Hepatocyte (in vitro differentiated cells): ENCODE measurements at regions not wholly inside any gene's neighbourhood (a gene's known extent, or its start where the extent isn't known, plus 50 kb on each side); places are given as distances from the start of the nearest gene placed in this dataset.

Experiments used
- CTCF ChIP-seq: fragments of 200-600 bp; sonication (generic); IDR thresholded peaks from 2 replicates; pipeline ENCODE4 v1.5.1; 2016; ENCODE audit warnings: antibody characterized with exemption, mild to moderate bottlenecking; ENCODE audit not compliant: poor library complexity
- EZH2 ChIP-seq: fragments of 200-600 bp; sonication (generic); IDR thresholded peaks from 2 replicates; pipeline ENCODE4 v1.6.1; 2016; ENCODE audit warnings: antibody characterized with exemption, mild to moderate bottlenecking, borderline replicate concordance
- EZH2phosphoT487 ChIP-seq: fragments of 200-600 bp; sonication (generic); IDR thresholded peaks from one replicate; pipeline ENCODE4 v1.6.1; 2018; ENCODE audit warnings: antibody characterized with exemption, mild to moderate bottlenecking, low read depth, moderate library complexity; ENCODE audit not compliant: unreplicated experiment, severe bottlenecking

- TF ChIP-seq EZH2: no peak
- TF ChIP-seq CTCF: no peak
- TF ChIP-seq EZH2phosphoT487: no peak
Measured at GRCh38 chr1:188006354-188006753, 1177.6 kb downstream of the PLA2G4A start.
